Peyer's patch (tissue), 4 donors: ENCODE measurements at regions not wholly inside any gene's neighbourhood (a gene's known extent, or its start where the extent isn't known, plus 50 kb on each side); places are given as distances from the start of the nearest gene placed in this dataset.

Experiments used
- CTCF ChIP-seq, 6 experiments: fragments of 450-650 bp in 4 of 6; fragments of 200-600 bp in 2 of 6; sonication (generic) in 1 of 6; IDR thresholded peaks; one replicate each; pipeline ENCODE4 v1.5.1; 2017 to 2019; ENCODE audit warnings: antibody characterized with exemption in 6 of 6, mild to moderate bottlenecking in 3 of 6, moderate library complexity in 1 of 6
- POLR2A ChIP-seq, 2 donors: fragments of 450-650 bp; IDR thresholded peaks; one replicate each; pipeline ENCODE4 v1.5.1; 2017; ENCODE audit warnings: antibody characterized with exemption in 2 of 2, mild to moderate bottlenecking in 2 of 2, moderate library complexity in 2 of 2

GRCh38 chr7:136234040-136234439, 256.9 kb upstream of the MTPN start:
- no peak for TF ChIP-seq CTCF (IDR thresholded peaks at IDR 0.05)
- TF ChIP-seq POLR2A (IDR thresholded peaks at IDR 0.05), result no peak
